Gastrocnemius medialis (tissue), 4 donors: ENCODE measurements at regions not wholly inside any gene's neighbourhood (a gene's known extent, or its start where the extent isn't known, plus 50 kb on each side); places are given as distances from the start of the nearest gene placed in this dataset.

ENCODE experiments used
- ATAC-seq, 2 donors: fragments of 150-250 bp; one replicate each; pipeline ENCODE4 v1.9.1; 2016
- DNase-seq, 2 donors: peaks; one replicate each; pipeline ENCODE4 v3.0.0-alpha.2; 2019
- H3K27ac ChIP-seq, 4 donors: fragments of 200-600 bp; sonication (generic); 1 replicate in 1 of 4; 2 replicates in 3 of 4; pipeline ENCODE4 v1.5.1; 2016 to 2018; ENCODE audit warnings: mild to moderate bottlenecking in 2 of 4, moderate library complexity in 1 of 4
- H3K27me3 ChIP-seq, 3 donors: fragments of 200-600 bp; sonication (generic) in 2 of 3; 1 replicate in 1 of 3; 2 replicates in 2 of 3; pipeline versions ENCODE4 v1.5.1 to v1.6.0; 2016 to 2019; ENCODE audit warnings: mild to moderate bottlenecking in 1 of 3, moderate library complexity in 1 of 3
- H3K36me3 ChIP-seq, 2 donors: fragments of 200-600 bp; sonication (generic) in 1 of 2; one replicate each; pipeline ENCODE4 v1.5.1; 2017 to 2018
- H3K4me1 ChIP-seq, 2 donors: fragments of 200-600 bp; sonication (generic) in 1 of 2; one replicate each; pipeline ENCODE4 v1.5.1; 2016 to 2017; ENCODE audit warnings: mild to moderate bottlenecking in 2 of 2
- H3K4me3 ChIP-seq, 4 donors: fragments of 200-600 bp; sonication (generic) in 3 of 4; 1 replicate in 1 of 4; 2 replicates in 3 of 4; pipeline ENCODE4 v1.5.1; 2016 to 2019; ENCODE audit warnings: mild to moderate bottlenecking in 2 of 4
- H3K9me3 ChIP-seq, 3 donors: fragments of 200-600 bp; sonication (generic) in 2 of 3; 1 replicate in 1 of 3; 2 replicates in 2 of 3; pipeline ENCODE4 v1.5.1; 2016 to 2019
- POLR2A ChIP-seq, 2 donors: fragments of 450-650 bp; IDR thresholded peaks; one replicate each; pipeline ENCODE4 v1.6.1; 2017; ENCODE audit warnings: antibody characterized with exemption in 2 of 2, mild to moderate bottlenecking in 2 of 2, moderate library complexity in 2 of 2
- in situ Hi-C, 4 donors: fragments of 200-750 bp; cut with MboI; loops; one replicate each; pipeline versions ENCODE4 v1.15.0 to v1.8.0; 2017; ENCODE audit warnings: low sequenced_read_pairs in 4 of 4
- intact Hi-C: fragments of 100-400 bp; cut with DNase I; formaldehyde crosslinking; loops from one replicate; pipeline ENCODE4 v1.15.1; 2023; ENCODE audit warnings: low total_unique reads
- TF ChIP-seq, protein P1 (sequence below), 5 experiments: fragments of 450-650 bp in 3 of 5; fragments of 200-600 bp in 2 of 5; sonication (generic) in 2 of 5; IDR thresholded peaks in 4 of 5; conservative IDR thresholded peaks in 1 of 5; 1 replicate in 4 of 5; 2 replicates in 1 of 5; pipeline ENCODE4 v1.5.1; 2016 to 2019; ENCODE audit warnings: antibody characterized with exemption in 5 of 5, mild to moderate bottlenecking in 3 of 5, moderate library complexity in 3 of 5

DNA sequence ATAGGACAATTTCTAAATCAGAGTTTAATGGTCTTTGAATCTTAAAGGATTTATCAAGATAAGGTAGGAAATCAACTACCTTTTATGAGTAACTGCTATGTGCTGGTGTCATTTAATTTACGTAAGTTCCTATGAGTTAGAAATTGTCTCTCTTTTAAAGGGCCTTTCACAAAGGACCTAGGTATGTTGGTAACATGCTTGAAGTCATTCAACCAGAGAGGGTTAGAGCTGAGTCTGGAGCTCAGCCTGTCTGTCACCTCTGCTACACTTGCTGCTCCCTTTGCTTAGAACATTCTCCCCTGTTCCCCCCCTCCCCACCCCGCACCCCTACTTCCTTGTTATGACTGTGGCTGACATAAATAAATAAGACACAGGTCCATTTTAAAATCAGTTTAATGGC lies 190.3 kb upstream of the SEMA6A start:
- DNase-seq, result no peak
- no peak overlapping the region for H3K4me3 ChIP-seq
- in situ Hi-C loops, result no loop called here
- H3K27me3 ChIP-seq, result no peaks in the 10 kb centered on the region
- no peak overlapping the region for H3K27ac ChIP-seq
- no peaks in the 10 kb centered on the region for H3K4me1 ChIP-seq
- no peaks in the 10 kb centered on the region for H3K36me3 ChIP-seq
- ATAC-seq, result no peak
- intact Hi-C loops, result no loop called here
- TF ChIP-seq POLR2A (IDR thresholded peaks at IDR 0.05), result no peak
- TF ChIP-seq, protein P1, sequence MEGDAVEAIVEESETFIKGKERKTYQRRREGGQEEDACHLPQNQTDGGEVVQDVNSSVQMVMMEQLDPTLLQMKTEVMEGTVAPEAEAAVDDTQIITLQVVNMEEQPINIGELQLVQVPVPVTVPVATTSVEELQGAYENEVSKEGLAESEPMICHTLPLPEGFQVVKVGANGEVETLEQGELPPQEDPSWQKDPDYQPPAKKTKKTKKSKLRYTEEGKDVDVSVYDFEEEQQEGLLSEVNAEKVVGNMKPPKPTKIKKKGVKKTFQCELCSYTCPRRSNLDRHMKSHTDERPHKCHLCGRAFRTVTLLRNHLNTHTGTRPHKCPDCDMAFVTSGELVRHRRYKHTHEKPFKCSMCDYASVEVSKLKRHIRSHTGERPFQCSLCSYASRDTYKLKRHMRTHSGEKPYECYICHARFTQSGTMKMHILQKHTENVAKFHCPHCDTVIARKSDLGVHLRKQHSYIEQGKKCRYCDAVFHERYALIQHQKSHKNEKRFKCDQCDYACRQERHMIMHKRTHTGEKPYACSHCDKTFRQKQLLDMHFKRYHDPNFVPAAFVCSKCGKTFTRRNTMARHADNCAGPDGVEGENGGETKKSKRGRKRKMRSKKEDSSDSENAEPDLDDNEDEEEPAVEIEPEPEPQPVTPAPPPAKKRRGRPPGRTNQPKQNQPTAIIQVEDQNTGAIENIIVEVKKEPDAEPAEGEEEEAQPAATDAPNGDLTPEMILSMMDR (IDR thresholded peaks at IDR 0.05 in 4 of 5, conservative IDR thresholded peaks at IDR 0.05 in 1 of 5), result no peak
- H3K9me3 ChIP-seq, result no peaks in the 10 kb centered on the region

DNA sequence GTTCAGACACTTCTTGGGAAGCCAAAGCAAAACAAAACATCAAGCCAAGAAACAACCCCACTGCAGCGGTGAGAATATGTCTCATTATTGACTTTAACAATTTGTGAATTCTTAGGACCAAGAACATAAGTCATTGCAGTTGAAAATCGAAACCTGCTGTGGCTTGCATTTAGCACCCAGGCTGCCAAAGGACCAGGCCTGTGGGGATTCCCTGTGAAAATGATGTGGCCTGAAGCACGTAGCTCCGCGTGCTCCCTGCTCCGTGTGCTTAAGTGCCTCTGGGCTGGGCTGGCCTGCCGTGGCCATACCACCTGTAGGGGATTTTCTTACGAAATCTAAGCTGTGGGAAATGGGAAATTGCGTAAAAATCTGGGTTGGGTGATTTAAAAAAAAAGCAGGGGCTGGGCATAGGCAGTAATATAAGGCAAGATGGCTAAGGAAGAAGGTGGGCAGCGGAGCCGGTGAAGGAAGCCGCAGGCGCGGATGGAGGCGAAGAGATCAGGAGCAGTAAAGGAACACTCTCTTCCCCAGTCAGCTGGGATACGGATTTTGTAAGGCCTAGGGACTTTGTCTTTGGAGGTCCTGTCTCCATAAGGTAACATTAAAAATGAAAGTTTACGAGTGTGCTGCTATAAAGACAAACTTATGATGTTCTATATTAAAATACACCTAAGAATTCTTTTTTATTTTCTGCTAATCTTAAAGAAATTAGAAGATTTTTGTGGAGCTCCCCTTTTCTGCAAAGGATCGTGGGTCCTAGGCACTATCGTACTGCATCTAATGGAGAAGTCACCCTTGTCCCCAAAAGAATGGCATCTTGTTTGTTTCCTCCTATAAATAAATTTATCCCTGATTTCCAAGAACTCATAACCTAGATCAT lies 189.6 kb upstream of the SEMA6A start:
- ATAC-seq (no peak), DNase-seq (no peak)
- Histone ChIP-seq H3K4me3 (no peak overlapping the region), H3K27ac (no peak overlapping the region), H3K4me1 (no peaks in the 10 kb centered on the region), H3K9me3 (no peaks in the 10 kb centered on the region), H3K27me3 (no peaks in the 10 kb centered on the region), H3K36me3 (no peaks in the 10 kb centered on the region)
- TF ChIP-seq POLR2A (IDR thresholded peaks at IDR 0.05), result no peak
- TF ChIP-seq, protein P1 (IDR thresholded peaks at IDR 0.05 in 4 of 5, conservative IDR thresholded peaks at IDR 0.05 in 1 of 5), result no peak
- intact Hi-C loops (no loop called here), in situ Hi-C loops (no loop called here)

DNA sequence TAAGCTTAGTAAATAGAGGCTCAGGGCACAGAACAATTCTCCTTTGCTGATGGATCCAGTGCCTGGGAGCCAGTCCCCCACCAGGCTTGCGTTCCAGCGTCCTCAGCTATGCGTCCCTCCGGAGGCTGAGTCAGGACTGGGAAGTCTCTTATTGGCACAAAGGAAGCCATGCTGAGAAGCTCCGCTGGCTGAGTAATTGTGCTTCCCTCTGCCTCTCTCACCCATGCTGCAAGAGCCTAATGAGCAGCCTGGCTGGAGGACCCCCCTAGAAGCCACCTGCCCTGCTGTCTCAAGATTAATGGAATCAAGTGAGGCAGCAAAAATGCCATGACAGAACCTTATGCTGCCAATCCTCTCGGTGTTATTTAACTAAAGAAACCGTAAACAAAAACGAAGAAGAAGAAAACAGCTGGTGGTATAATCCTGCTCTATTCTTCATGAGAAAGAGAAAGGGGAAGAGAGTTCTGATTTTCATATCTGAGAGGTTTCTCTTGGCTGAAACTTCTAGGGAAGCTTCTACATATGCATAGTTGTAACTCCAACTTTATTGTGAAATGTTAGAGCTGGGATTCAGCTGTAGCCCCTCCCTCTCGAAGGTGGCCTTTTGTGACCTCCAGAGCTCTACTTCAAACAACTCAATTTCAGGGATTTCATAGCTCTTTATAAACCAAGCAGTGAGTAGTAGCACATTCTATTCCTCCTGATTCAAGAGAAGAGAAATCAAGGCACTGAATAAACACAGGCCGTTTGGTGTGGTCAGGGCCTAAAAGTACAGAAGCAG lies 185.4 kb upstream of the SEMA6A start:
- in situ Hi-C loops (no loop called here), intact Hi-C loops (no loop called here)
- no peaks in the 10 kb centered on the region for H3K9me3 ChIP-seq
- no peak for TF ChIP-seq POLR2A (IDR thresholded peaks at IDR 0.05)
- TF ChIP-seq, protein P1 (IDR thresholded peaks at IDR 0.05 in 4 of 5, conservative IDR thresholded peaks at IDR 0.05 in 1 of 5), result no peak
- no peak overlapping the region for H3K4me3 ChIP-seq
- H3K27me3 ChIP-seq, result no peaks in the 10 kb centered on the region
- DNase-seq, result peak; percentile 7 to 35
- no peaks in the 10 kb centered on the region for H3K36me3 ChIP-seq
- ATAC-seq, result peak; percentile 45 to 58
- no peaks in the 10 kb centered on the region for H3K4me1 ChIP-seq
- H3K27ac ChIP-seq, result no peak overlapping the region

DNA sequence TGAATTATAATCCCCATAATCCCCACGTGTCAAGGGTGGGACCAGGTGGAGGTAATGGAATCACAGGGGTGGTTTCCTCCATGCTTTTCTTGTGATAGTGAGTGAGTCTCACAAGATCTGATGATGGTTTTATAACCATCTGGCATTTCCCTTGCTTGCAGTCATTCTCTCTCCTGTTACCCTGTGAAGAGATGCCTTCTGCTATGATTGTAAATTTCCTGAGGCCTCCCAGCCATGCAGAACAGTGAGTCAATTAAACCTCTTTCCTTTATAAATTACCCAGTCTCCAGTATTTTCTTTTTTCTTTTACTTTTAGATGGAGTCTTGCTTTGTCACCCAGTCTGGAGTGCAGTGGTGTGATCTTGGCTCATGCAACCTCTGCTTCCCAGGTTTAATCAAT lies 182.7 kb upstream of the SEMA6A start:
- intact Hi-C loops (no loop called here), in situ Hi-C loops (no loop called here)
- Histone ChIP-seq H3K36me3 (no peaks in the 10 kb centered on the region), H3K9me3 (no peaks in the 10 kb centered on the region), H3K27ac (no peak overlapping the region), H3K4me3 (no peak overlapping the region), H3K4me1 (no peaks in the 10 kb centered on the region), H3K27me3 (no peaks in the 10 kb centered on the region)
- no peak for TF ChIP-seq POLR2A (IDR thresholded peaks at IDR 0.05)
- TF ChIP-seq, protein P1 (IDR thresholded peaks at IDR 0.05 in 4 of 5, conservative IDR thresholded peaks at IDR 0.05 in 1 of 5), result no peak
- DNase-seq, result no peak
- no peak for ATAC-seq
